SU-DHL-6 (cell line): ENCODE measurements at regions not wholly inside any gene's neighbourhood (a gene's known extent, or its start where the extent isn't known, plus 50 kb on each side); places are given as distances from the start of the nearest gene placed in this dataset.

ENCODE experiments used
- H2AFZ ChIP-seq: fragments of 200-600 bp; sonication (generic); 2 replicates; pipeline ENCODE4 v1.6.1; 2014; ENCODE audit warnings: low read depth, mild to moderate bottlenecking, moderate library complexity, mixed read lengths, antibody characterized with exemption, low read length; ENCODE audit not compliant: severe bottlenecking
- H3F3A ChIP-seq: fragments of 200-600 bp; shearing (Covaris generic); 2 replicates; pipeline ENCODE4 v1.6.0; 2016; ENCODE audit warnings: antibody characterized with exemption, mild to moderate bottlenecking; ENCODE audit not compliant: insufficient read depth
- H3K27ac ChIP-seq: fragments of 200-600 bp; sonication (generic); 2 replicates; pipeline ENCODE4 v1.5.1; 2016; ENCODE audit warnings: low read depth, mild to moderate bottlenecking, low read length, moderate library complexity, mixed read lengths
- H3K27me3 ChIP-seq: fragments of 200-600 bp; sonication (generic), shearing (Covaris generic); 2 replicates; pipeline ENCODE4 v1.6.0; 2014; ENCODE audit warnings: mild to moderate bottlenecking, low read length
- H3K36me3 ChIP-seq: fragments of 200-600 bp; sonication (generic); 2 replicates; pipeline ENCODE4 v1.6.1; 2014; ENCODE audit warnings: mild to moderate bottlenecking, low read length, mixed read lengths
- H3K4me2 ChIP-seq: fragments of 300-600, 200-600 bp; shearing (Covaris generic), sonication (generic); 2 replicates; pipeline ENCODE4 v1.6.0; 2014; ENCODE audit warnings: low read length, low read depth, mild to moderate bottlenecking; ENCODE audit not compliant: poor library complexity, severe bottlenecking
- H3K4me3 ChIP-seq: fragments of 200-600 bp; sonication (generic); 2 replicates; pipeline ENCODE4 v1.5.1; 2014; ENCODE audit warnings: antibody characterized with exemption, low read length, mild to moderate bottlenecking, mixed read lengths; ENCODE audit not compliant: insufficient read depth, poor library complexity, severe bottlenecking
- H3K79me2 ChIP-seq: fragments of 200-600 bp; sonication (generic); 2 replicates; pipeline ENCODE4 v1.6.1; 2014; ENCODE audit warnings: mild to moderate bottlenecking, low read length, moderate library complexity; ENCODE audit not compliant: insufficient read depth
- H3K9ac ChIP-seq: fragments of 200-600 bp; sonication (generic); 2 replicates; pipeline ENCODE4 v1.7.0; 2014; ENCODE audit warnings: mild to moderate bottlenecking, low read length
- H3K9me2 ChIP-seq: fragments of 200-600 bp; sonication (generic); replicated peaks from 2 replicates; pipeline ENCODE4 v1.6.1; 2014; ENCODE audit warnings: low read length; ENCODE audit not compliant: insufficient read depth
- H3K9me3 ChIP-seq: fragments of 200-600 bp; sonication (generic); 2 replicates; pipeline ENCODE4 v1.6.1; 2014; ENCODE audit warnings: low read length, mixed read lengths; ENCODE audit not compliant: insufficient read depth
- H4K20me1 ChIP-seq: fragments of 200-600 bp; sonication (generic); 2 replicates; pipeline ENCODE4 v1.6.1; 2014; ENCODE audit warnings: low read depth, mild to moderate bottlenecking, antibody characterized with exemption, low read length, moderate library complexity, mixed read lengths
- EZH2phosphoT487 ChIP-seq: fragments of 200-600 bp; sonication (generic), shearing (Covaris generic); conservative IDR thresholded peaks from 2 replicates; pipeline ENCODE4 v1.6.1; 2018; ENCODE audit warnings: mild to moderate bottlenecking, antibody characterized with exemption, low read length, moderate library complexity, mixed read lengths
- TF ChIP-seq, protein P1 (sequence below): fragments of 200-600 bp; sonication (generic); IDR thresholded peaks from one replicate; pipeline ENCODE4 v1.5.1; 2017; ENCODE audit warnings: antibody characterized with exemption, mild to moderate bottlenecking, low read length, moderate library complexity; ENCODE audit not compliant: insufficient read depth, poor library complexity, severe bottlenecking

DNA sequence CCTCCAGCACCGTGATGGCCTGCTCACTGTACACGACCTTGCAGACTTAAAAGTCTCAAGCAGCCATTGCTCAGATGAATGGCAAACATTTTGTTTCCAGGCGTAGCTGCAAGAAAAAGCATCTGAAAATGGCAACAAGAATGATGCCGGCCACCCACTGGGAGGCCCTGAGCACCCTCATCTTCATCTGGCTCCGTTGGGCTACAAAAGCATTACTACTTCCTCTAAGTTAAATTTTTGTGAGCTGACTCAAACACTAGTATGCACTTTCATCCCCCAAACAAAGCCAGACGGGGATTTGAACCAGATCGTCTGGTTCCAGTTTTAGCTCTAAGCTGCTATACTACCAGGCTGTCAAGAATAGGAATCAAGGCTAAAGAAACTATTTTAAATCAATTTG is 116.6 kb upstream of the CDK1 start:
- H4K20me1 ChIP-seq = no peaks in the 10 kb centered on the region
- no peaks in the 10 kb centered on the region for H3K9me2 ChIP-seq
- TF ChIP-seq, protein P1, sequence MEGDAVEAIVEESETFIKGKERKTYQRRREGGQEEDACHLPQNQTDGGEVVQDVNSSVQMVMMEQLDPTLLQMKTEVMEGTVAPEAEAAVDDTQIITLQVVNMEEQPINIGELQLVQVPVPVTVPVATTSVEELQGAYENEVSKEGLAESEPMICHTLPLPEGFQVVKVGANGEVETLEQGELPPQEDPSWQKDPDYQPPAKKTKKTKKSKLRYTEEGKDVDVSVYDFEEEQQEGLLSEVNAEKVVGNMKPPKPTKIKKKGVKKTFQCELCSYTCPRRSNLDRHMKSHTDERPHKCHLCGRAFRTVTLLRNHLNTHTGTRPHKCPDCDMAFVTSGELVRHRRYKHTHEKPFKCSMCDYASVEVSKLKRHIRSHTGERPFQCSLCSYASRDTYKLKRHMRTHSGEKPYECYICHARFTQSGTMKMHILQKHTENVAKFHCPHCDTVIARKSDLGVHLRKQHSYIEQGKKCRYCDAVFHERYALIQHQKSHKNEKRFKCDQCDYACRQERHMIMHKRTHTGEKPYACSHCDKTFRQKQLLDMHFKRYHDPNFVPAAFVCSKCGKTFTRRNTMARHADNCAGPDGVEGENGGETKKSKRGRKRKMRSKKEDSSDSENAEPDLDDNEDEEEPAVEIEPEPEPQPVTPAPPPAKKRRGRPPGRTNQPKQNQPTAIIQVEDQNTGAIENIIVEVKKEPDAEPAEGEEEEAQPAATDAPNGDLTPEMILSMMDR = no peak
- TF ChIP-seq EZH2phosphoT487 = no peak
- H3K4me2 ChIP-seq = no peak overlapping the region
- H3K4me3 ChIP-seq = no peak overlapping the region
- no peaks in the 10 kb centered on the region for H3K79me2 ChIP-seq
- H3F3A ChIP-seq = no peaks in the 10 kb centered on the region
- no peak overlapping the region for H3K9ac ChIP-seq
- H2AFZ ChIP-seq = no peak overlapping the region
- no peaks in the 10 kb centered on the region for H3K9me3 ChIP-seq
- H3K27ac ChIP-seq = no peak overlapping the region
- H3K36me3 ChIP-seq = no peaks in the 10 kb centered on the region
- H3K27me3 ChIP-seq = no peaks in the 10 kb centered on the region

DNA sequence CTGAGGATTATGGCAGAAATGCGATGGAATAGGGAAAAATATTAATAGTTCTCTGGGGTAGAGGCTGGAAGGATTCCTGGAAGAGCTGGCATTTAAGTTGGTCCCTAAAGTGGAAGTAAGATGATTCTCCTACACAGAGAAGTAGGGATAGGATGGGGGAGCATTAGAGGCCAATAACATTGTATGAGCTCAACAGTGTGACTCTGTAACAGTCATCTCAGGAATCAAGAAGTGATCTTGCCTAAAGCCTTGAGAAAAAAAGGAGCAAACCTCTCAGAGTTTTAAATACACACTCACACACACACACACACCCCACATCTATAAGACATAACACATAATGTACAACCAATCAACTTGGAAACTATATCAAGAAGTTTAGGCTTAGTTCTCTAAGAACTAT is 117.7 kb upstream of the CDK1 start:
- Histone ChIP-seq H3K9ac (no peak overlapping the region), H3K4me2 (no peak overlapping the region), H3F3A (no peaks in the 10 kb centered on the region), H4K20me1 (no peaks in the 10 kb centered on the region), H3K27ac (no peak overlapping the region), H3K9me3 (no peaks in the 10 kb centered on the region), H3K79me2 (no peaks in the 10 kb centered on the region), H3K36me3 (no peaks in the 10 kb centered on the region), H3K4me3 (no peak overlapping the region), H2AFZ (no peak overlapping the region), H3K27me3 (no peaks in the 10 kb centered on the region), H3K9me2 (no peaks in the 10 kb centered on the region)
- TF ChIP-seq, protein P1 = no peak
- no peak for TF ChIP-seq EZH2phosphoT487

DNA sequence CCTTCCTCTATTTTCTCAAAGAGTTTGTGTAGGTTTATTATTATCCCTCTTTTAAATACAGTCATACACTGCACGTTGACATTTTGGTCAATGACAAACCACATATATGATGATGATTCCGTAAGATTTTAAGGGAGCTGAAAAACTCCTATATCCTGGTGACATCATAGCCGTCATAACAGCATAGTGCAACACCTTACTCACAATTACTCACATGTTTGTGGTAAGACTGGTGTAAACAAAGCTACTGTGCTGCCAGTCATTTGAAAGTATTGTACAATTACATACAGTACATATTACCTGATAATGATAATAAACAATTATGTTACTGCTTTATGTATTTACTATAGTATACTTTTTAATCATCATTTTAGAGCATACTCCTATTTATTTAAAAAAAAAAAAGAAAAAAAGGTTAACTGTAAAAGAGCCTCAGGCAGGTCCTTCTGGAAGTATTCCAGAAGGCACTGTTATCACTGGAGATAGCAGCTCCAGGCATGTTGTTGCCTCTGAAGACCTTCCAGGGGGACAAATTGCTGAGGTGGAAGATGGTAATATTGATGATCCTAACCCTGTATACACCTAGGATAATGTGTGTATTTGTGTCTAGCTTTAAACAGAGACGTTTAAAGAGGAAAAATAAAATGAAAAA is 123.3 kb upstream of the CDK1 start:
- H3K9me2 ChIP-seq = no peaks in the 10 kb centered on the region
- H4K20me1 ChIP-seq = no peaks in the 10 kb centered on the region
- H3K79me2 ChIP-seq = no peaks in the 10 kb centered on the region
- no peak overlapping the region for H3K27ac ChIP-seq
- H3K9me3 ChIP-seq = no peaks in the 10 kb centered on the region
- H3K4me2 ChIP-seq = no peak overlapping the region
- H3F3A ChIP-seq = no peaks in the 10 kb centered on the region
- H3K9ac ChIP-seq = no peak overlapping the region
- H3K27me3 ChIP-seq = no peaks in the 10 kb centered on the region
- TF ChIP-seq, protein P1 = no peak
- TF ChIP-seq EZH2phosphoT487 = no peak
- H3K36me3 ChIP-seq = no peaks in the 10 kb centered on the region
- H2AFZ ChIP-seq = no peak overlapping the region
- no peak overlapping the region for H3K4me3 ChIP-seq
